OCI-LY3 (cell line): ENCODE measurements at regions not wholly inside any gene's neighbourhood (a gene's known extent, or its start where the extent isn't known, plus 50 kb on each side); places are given as distances from the start of the nearest gene placed in this dataset.

ENCODE experiments used
- H2AFZ ChIP-seq: fragments of 200-600, 300-600 bp; shearing (Covaris generic); 2 replicates; pipeline ENCODE4 v1.6.0; 2014; ENCODE audit warnings: antibody characterized with exemption, low read depth, low read length
- H3K27ac ChIP-seq: fragments of 200-600, 300-600 bp; sonication (generic); 2 replicates; pipeline ENCODE4 v1.5.1; 2014; ENCODE audit warnings: mild to moderate bottlenecking, low read length, moderate library complexity, mixed read lengths
- H3K27me3 ChIP-seq: fragments of 200-600, 300-600 bp; sonication (generic); 2 replicates; pipeline ENCODE4 v1.6.1; 2014; ENCODE audit warnings: low read depth, low read length, mixed read lengths
- H3K36me3 ChIP-seq: fragments of 200-600, 300-600 bp; sonication (generic); replicated peaks from 2 replicates; pipeline ENCODE3; 2014; ENCODE audit warnings: low read depth, low read length, mixed read lengths
- H3K4me1 ChIP-seq: fragments of 300-600, 200-600 bp; sonication (generic); 2 replicates; pipeline ENCODE4 v1.6.1; 2014; ENCODE audit warnings: low read length, mixed read lengths
- H3K4me2 ChIP-seq: fragments of 200-600, 300-600 bp; sonication (generic); 2 replicates; pipeline ENCODE4 v1.6.1; 2014; ENCODE audit warnings: low read length, mixed read lengths
- H3K4me3 ChIP-seq: fragments of 300-600, 200-600 bp; sonication (generic); 2 replicates; pipeline ENCODE4 v1.5.1; 2014; ENCODE audit warnings: antibody characterized with exemption, mild to moderate bottlenecking, low read length, moderate library complexity
- H3K79me2 ChIP-seq: fragments of 300-600, 200-600 bp; shearing (Covaris generic); 2 replicates; pipeline ENCODE4 v1.6.1; 2014; ENCODE audit warnings: mild to moderate bottlenecking, low read length, mixed read lengths
- H3K9ac ChIP-seq: fragments of 300-600, 200-600 bp; shearing (Covaris generic); 2 replicates; pipeline ENCODE4 v1.6.0; 2014; ENCODE audit warnings: mild to moderate bottlenecking, low read length, moderate library complexity
- H3K9me3 ChIP-seq: fragments of 200-600, 300-600 bp; shearing (Covaris generic); 2 replicates; pipeline ENCODE4 v1.6.1; 2014; ENCODE audit warnings: low read length, mixed read lengths; ENCODE audit not compliant: insufficient read depth
- H4K20me1 ChIP-seq: fragments of 200-600, 300-600 bp; sonication (generic); 2 replicates; pipeline ENCODE4 v1.6.1; 2016; ENCODE audit warnings: low read length, mixed read lengths; ENCODE audit not compliant: insufficient read depth
- EZH2phosphoT487 ChIP-seq: fragments of 200-600 bp; shearing (Covaris generic); IDR thresholded peaks from 2 replicates; pipeline ENCODE4 v1.6.1; 2018; ENCODE audit warnings: antibody characterized with exemption, mixed run types, low read depth
- TF ChIP-seq, protein P1 (sequence below): fragments of 200-600, 300-600 bp; sonication (generic); IDR thresholded peaks from 2 replicates; pipeline ENCODE4 v1.5.1; 2014; ENCODE audit warnings: antibody characterized with exemption, low read length, low read depth

DNA sequence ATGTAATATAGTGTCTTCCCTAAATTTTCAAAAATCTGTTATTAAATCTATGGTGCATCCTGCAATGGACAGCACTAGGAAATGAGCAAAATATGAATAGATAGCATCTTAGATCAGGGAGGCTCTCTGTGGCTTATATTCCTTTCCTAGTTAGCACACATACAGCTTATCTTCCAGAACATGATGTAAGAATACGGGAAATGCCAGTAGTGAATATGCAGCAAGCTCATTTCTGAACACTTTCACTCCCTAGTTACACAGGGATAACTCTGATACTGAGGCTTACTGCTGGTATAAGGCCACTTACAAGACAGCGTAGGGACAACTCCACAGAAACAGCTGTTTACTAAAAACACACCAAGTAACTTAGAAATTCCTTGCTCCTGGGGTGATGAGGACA is 297.3 kb upstream of the SMARCA2 start:
- Histone ChIP-seq H3K27me3 (no peaks in the 10 kb centered on the region), H3K4me2 (no peak overlapping the region), H3K4me3 (no peak overlapping the region), H3K36me3 (no peaks in the 10 kb centered on the region), H3K27ac (no peak overlapping the region), H4K20me1 (no peaks in the 10 kb centered on the region), H3K9me3 (no peaks in the 10 kb centered on the region), H3K79me2 (no peaks in the 10 kb centered on the region), H2AFZ (no peak overlapping the region), H3K4me1 (no peaks in the 10 kb centered on the region), H3K9ac (no peak overlapping the region)
- TF ChIP-seq, protein P1, sequence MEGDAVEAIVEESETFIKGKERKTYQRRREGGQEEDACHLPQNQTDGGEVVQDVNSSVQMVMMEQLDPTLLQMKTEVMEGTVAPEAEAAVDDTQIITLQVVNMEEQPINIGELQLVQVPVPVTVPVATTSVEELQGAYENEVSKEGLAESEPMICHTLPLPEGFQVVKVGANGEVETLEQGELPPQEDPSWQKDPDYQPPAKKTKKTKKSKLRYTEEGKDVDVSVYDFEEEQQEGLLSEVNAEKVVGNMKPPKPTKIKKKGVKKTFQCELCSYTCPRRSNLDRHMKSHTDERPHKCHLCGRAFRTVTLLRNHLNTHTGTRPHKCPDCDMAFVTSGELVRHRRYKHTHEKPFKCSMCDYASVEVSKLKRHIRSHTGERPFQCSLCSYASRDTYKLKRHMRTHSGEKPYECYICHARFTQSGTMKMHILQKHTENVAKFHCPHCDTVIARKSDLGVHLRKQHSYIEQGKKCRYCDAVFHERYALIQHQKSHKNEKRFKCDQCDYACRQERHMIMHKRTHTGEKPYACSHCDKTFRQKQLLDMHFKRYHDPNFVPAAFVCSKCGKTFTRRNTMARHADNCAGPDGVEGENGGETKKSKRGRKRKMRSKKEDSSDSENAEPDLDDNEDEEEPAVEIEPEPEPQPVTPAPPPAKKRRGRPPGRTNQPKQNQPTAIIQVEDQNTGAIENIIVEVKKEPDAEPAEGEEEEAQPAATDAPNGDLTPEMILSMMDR, result no peak
- TF ChIP-seq EZH2phosphoT487, result no peak

DNA sequence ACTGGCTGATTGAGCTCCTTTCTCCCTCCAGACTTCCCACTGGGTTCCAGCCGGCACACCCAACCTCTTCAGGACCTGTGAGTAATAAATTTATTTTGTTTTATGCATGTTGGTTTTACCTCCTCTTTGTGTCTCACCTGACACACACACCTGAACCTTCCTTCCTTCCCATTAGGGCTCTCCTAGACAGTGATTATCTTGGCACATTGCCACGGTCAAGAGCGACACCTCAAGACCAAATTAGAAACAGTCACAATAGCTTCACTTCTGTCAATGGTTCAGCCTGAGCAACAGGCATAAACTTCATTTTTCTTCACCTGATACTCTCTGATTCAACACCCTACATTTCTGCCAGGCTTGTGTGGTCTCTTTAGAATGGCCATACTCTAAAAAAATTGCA is 296.3 kb upstream of the SMARCA2 start:
- no peak overlapping the region for H3K27ac ChIP-seq
- H3K36me3 ChIP-seq, result no peaks in the 10 kb centered on the region
- no peak overlapping the region for H2AFZ ChIP-seq
- no peaks in the 10 kb centered on the region for H3K4me1 ChIP-seq
- H4K20me1 ChIP-seq, result no peaks in the 10 kb centered on the region
- no peak overlapping the region for H3K4me3 ChIP-seq
- H3K9ac ChIP-seq, result no peak overlapping the region
- TF ChIP-seq, protein P1, result no peak
- TF ChIP-seq EZH2phosphoT487, result no peak
- H3K4me2 ChIP-seq, result no peak overlapping the region
- no peaks in the 10 kb centered on the region for H3K79me2 ChIP-seq
- no peaks in the 10 kb centered on the region for H3K27me3 ChIP-seq
- no peaks in the 10 kb centered on the region for H3K9me3 ChIP-seq

DNA sequence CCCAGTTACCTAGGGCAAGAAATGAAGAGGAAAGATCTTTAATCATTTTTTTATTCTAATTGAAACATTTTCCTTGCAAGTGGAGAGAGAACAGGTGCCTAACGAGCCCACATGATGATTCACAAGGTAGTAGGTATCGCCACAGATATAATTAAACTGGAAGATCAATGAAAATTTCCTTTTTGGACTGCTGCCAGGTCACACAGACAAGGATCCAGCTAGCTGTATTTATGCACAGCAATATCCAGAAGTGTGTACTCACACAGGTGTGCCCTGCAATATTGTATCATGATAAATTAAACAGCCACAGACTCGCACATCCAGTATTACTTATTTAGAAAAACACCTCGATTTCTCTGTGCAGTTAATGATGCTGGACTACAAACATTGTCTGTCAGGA is 294.0 kb upstream of the SMARCA2 start:
- Histone ChIP-seq H3K27ac (no peak overlapping the region), H3K4me2 (no peak overlapping the region), H3K9ac (no peak overlapping the region), H3K4me3 (no peak overlapping the region), H3K79me2 (no peaks in the 10 kb centered on the region), H3K36me3 (no peaks in the 10 kb centered on the region), H2AFZ (no peak overlapping the region), H3K4me1 (peaks cover under 1% of the 10 kb centered on the region; the same call in 1 of the 2 replicates), H4K20me1 (no peaks in the 10 kb centered on the region), H3K9me3 (no peaks in the 10 kb centered on the region), H3K27me3 (no peaks in the 10 kb centered on the region)
- no peak for TF ChIP-seq EZH2phosphoT487
- TF ChIP-seq, protein P1, result no peak

DNA sequence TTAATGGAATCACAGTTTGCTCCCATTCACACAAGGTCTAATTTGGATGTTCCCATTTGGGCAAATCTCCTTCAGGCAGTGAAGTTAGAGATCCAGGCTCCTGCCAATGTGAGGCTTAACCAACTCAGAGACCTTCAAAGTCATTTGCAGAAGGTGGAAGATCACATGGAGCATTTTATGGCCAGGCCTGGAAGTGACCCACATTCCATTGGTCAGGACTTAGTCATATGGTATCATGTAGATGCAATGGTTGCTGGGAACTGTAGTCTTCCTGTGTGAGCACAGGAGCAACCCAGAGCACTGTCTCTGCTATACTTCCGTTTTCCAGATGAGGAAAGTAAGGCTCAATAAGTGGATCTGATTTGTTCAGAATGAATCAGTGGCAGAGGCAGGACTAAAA is 292.7 kb upstream of the SMARCA2 start:
- H3K27me3 ChIP-seq, result no peaks in the 10 kb centered on the region
- no peaks in the 10 kb centered on the region for H4K20me1 ChIP-seq
- no peak overlapping the region for H3K4me3 ChIP-seq
- no peak overlapping the region for H3K4me2 ChIP-seq
- H3K79me2 ChIP-seq, result no peaks in the 10 kb centered on the region
- H3K9me3 ChIP-seq, result no peaks in the 10 kb centered on the region
- peaks cover 12% of the 10 kb centered on the region for H3K4me1 ChIP-seq
- H3K27ac ChIP-seq, result no peak overlapping the region
- no peak for TF ChIP-seq EZH2phosphoT487
- TF ChIP-seq, protein P1, result no peak
- H2AFZ ChIP-seq, result peak overlapping the region; percentile 23; the same call in 1 of the 2 replicates
- no peak overlapping the region for H3K9ac ChIP-seq
- H3K36me3 ChIP-seq, result no peaks in the 10 kb centered on the region
